Endodermal cell (in vitro differentiated cells): ENCODE measurements at regions not wholly inside any gene's neighbourhood (a gene's known extent, or its start where the extent isn't known, plus 50 kb on each side); places are given as distances from the start of the nearest gene placed in this dataset.

Experiments used
- DNase-seq: peaks from one replicate; pipeline ENCODE4 v3.0.0-alpha.2; 2017
- H3K27ac ChIP-seq: 2 replicates; pipeline ENCODE4 v1.5.1; 2013; ENCODE audit warnings: mild to moderate bottlenecking, low read depth, low read length, moderate library complexity
- H3K27me3 ChIP-seq: 2 replicates; pipeline ENCODE4 v1.6.1; 2013; ENCODE audit warnings: mild to moderate bottlenecking, low read length, moderate library complexity; ENCODE audit not compliant: insufficient read depth, control insufficient read depth, poor library complexity, severe bottlenecking
- H3K36me3 ChIP-seq: 2 replicates; pipeline ENCODE4 v1.7.0; 2013; ENCODE audit warnings: mild to moderate bottlenecking, low read length, moderate library complexity; ENCODE audit not compliant: control insufficient read depth, insufficient read depth
- H3K4me1 ChIP-seq: one replicate; pipeline ENCODE4 v1.7.0; 2013; ENCODE audit warnings: low read length; ENCODE audit not compliant: control insufficient read depth, insufficient read depth
- H3K4me3 ChIP-seq: 2 replicates; pipeline ENCODE4 v1.5.1; 2013; ENCODE audit warnings: mild to moderate bottlenecking, low read length, moderate library complexity
- H3K9ac ChIP-seq: 2 replicates; pipeline ENCODE4 v1.6.1; 2013; ENCODE audit warnings: mild to moderate bottlenecking, low read length, moderate library complexity; ENCODE audit not compliant: poor library complexity, severe bottlenecking; ENCODE audit errors: extremely low read depth
- H3K9me3 ChIP-seq: 2 replicates; pipeline ENCODE4 v1.6.1; 2013; ENCODE audit warnings: mild to moderate bottlenecking, low read length, moderate library complexity; ENCODE audit not compliant: control insufficient read depth
- H3K27ac Mint-ChIP-seq: 2 replicates; pipeline ENCODE4 v1.8.0; 2020; ENCODE audit warnings: mixed read lengths
- H3K27me3 Mint-ChIP-seq: 2 replicates; pipeline ENCODE4 v1.8.0; 2021; ENCODE audit warnings: mild to moderate bottlenecking, mixed read lengths; ENCODE audit not compliant: insufficient read depth
- H3K36me3 Mint-ChIP-seq: 2 replicates; pipeline ENCODE4 v1.8.0; 2020; ENCODE audit warnings: low read depth, mixed read lengths
- H3K4me1 Mint-ChIP-seq: 2 replicates; pipeline ENCODE4 v1.8.0; 2020; ENCODE audit warnings: mixed read lengths
- H3K4me3 Mint-ChIP-seq: 2 replicates; pipeline ENCODE4 v1.8.0; 2020; ENCODE audit warnings: mild to moderate bottlenecking, moderate library complexity, mixed read lengths
- H3K9me3 Mint-ChIP-seq: 2 replicates; pipeline ENCODE4 v1.8.0; 2020; ENCODE audit warnings: mild to moderate bottlenecking, mixed read lengths
- CTCF ChIP-seq: fragments of 200-600 bp; sonication (generic); conservative IDR thresholded peaks from 2 replicates; pipeline ENCODE4 v1.5.0; 2021; ENCODE audit warnings: antibody characterized with exemption, mild to moderate bottlenecking
- WGBS, 2 experiments: methylation state at CpG; one replicate each; pipeline versions ENCODE4 v1.1.5 to v1.1.7; 2013; ENCODE audit warnings: missing lambda C conversion rate in 2 of 2, mixed read lengths in 1 of 2; ENCODE audit not compliant: insufficient coverage in 1 of 2, insufficient read length in 1 of 2; 5-methylcytosine and 5-hydroxymethylcytosine counted together

- Mint-ChIP-seq H3K27me3 (peaks cover 70% of the 10 kb centered on the region), H3K9me3 (no peaks in the 10 kb centered on the region), H3K27ac (no peak overlapping the region), H3K4me3 (no peak overlapping the region), H3K4me1 (peaks cover 42% of the 10 kb centered on the region), H3K36me3 (no peaks in the 10 kb centered on the region)
- Histone ChIP-seq H3K27me3 (no peaks in the 10 kb centered on the region), H3K9me3 (peaks cover 4% of the 10 kb centered on the region), H3K27ac (no peak overlapping the region), H3K9ac (no peak overlapping the region), H3K4me1 (peaks cover 8% of the 10 kb centered on the region), H3K4me3 (no peak overlapping the region), H3K36me3 (no peaks in the 10 kb centered on the region)
- WGBS, 2 experiments = 94 to 95% methylated on average over 6 of the region's 6 CpGs
- DNase-seq = no peak
- TF ChIP-seq CTCF = no peak
These were observed 567.0 kb downstream of the AJAP1 start for GRCh38 chr1:5221451-5221850.

- no peak overlapping the region for H3K27ac ChIP-seq
- H3K27ac Mint-ChIP-seq = no peak overlapping the region
- no peaks in the 10 kb centered on the region for H3K36me3 ChIP-seq
- no peaks in the 10 kb centered on the region for H3K36me3 Mint-ChIP-seq
- H3K9me3 Mint-ChIP-seq = no peaks in the 10 kb centered on the region
- H3K27me3 Mint-ChIP-seq = peaks cover 67% of the 10 kb centered on the region
- no peaks in the 10 kb centered on the region for H3K27me3 ChIP-seq
- H3K9ac ChIP-seq = no peak overlapping the region
- H3K4me3 ChIP-seq = no peak overlapping the region
- peaks cover 4% of the 10 kb centered on the region for H3K9me3 ChIP-seq
- H3K4me3 Mint-ChIP-seq = no peak overlapping the region
- H3K4me1 ChIP-seq = peaks cover 8% of the 10 kb centered on the region
- H3K4me1 Mint-ChIP-seq = peaks cover 38% of the 10 kb centered on the region
- DNase-seq = no peak
- TF ChIP-seq CTCF = no peak
- 87 to 91% methylated on average over 7 of the region's 7 CpGs for WGBS, 2 experiments
These were observed 566.4 kb downstream of the AJAP1 start for GRCh38 chr1:5220821-5221220.

GRCh38 chr1:5220421-5220820, 566.0 kb downstream of the AJAP1 start:
- no peak overlapping the region for H3K27ac ChIP-seq
- Mint-ChIP-seq H3K27me3 (peaks cover 66% of the 10 kb centered on the region), H3K36me3 (no peaks in the 10 kb centered on the region), H3K4me1 (peaks cover 34% of the 10 kb centered on the region), H3K4me3 (no peak overlapping the region), H3K27ac (no peak overlapping the region), H3K9me3 (no peaks in the 10 kb centered on the region)
- H3K36me3 ChIP-seq = no peaks in the 10 kb centered on the region
- 70% methylated on average over 2 of the region's 2 CpGs; no CpG with 5 or more reads in 1 of the 2 experiments for WGBS, 2 experiments
- peaks cover 8% of the 10 kb centered on the region for H3K4me1 ChIP-seq
- no peaks in the 10 kb centered on the region for H3K27me3 ChIP-seq
- H3K9ac ChIP-seq = no peak overlapping the region
- H3K9me3 ChIP-seq = peaks cover 4% of the 10 kb centered on the region
- DNase-seq = no peak
- H3K4me3 ChIP-seq = no peak overlapping the region
- no peak for TF ChIP-seq CTCF
